GM18867 (cell line): ENCODE measurements at regions not wholly inside any gene's neighbourhood (a gene's known extent, or its start where the extent isn't known, plus 50 kb on each side); places are given as distances from the start of the nearest gene placed in this dataset.

Experiments used
- ATAC-seq: cut with Tn5 transposase; IDR thresholded peaks from one replicate; pipeline ENCODE4 v1.9.1; 2021; ENCODE audit warnings: mild to moderate bottlenecking, moderate library complexity; ENCODE audit not compliant: unreplicated experiment

DNA sequence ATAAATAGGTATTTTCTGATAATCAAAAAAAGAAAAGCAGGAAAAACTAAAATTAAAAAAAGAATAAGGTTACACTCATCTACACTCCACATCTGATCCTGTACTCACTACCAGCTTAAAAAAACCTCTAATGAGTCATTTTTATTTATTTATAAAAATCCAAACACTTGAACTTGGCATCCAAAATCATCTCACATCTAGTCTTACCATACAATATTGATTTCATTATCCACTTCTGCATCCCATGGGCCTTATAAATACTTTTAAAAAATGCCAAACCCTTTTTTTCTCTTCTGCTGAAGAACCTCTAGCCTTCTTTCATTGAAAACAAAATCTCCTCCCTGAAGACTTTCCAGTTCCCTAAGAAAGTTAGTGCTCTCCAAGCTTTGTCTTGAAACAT is 109.7 kb downstream of the TMTC3 start:
- no peak for ATAC-seq

- no peak for ATAC-seq
Observed at GRCh38 chr12:88253371-88253978, 111.4 kb downstream of the TMTC3 start.

DNA sequence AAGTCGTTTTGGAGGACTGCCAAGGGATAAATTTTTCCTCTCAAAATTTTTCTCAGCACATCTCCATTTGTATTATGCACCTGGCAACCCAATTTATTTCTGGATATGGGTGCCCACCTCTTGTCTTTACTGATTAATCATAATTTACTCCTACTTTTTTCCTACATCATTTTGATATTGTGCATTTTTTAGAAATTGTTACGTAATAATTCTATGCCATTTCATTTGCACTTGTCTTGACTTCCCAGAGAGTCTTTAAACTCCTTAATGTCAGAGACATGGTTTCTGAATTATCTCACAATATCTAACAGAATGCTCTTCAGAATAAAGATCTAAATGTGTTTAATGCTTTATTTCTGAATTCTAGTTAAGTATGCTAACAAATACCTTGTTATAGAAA is 113.1 kb downstream of the TMTC3 start:
- no peak for ATAC-seq

DNA sequence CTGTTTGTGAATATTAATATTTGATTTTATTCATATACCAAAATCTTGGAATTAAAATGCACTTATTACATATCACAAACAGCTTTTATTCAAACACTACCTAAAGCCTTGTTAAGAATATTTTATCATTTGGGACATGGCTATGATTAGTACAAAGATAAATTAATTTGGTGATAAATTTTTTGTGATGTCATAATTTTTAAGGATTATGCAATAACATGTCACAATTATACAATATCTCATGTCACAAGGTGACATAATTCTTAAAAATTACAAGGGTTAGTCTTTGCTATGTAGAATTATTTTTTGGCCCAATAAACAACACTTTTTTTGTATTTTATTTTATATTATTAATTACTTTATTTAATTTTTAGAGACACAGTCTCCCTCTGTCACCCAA is 113.7 kb downstream of the TMTC3 start:
- no peak for ATAC-seq

- no peak for ATAC-seq
Observed at GRCh38 chr12:88258396-88258795, 116.3 kb downstream of the TMTC3 start.

- ATAC-seq = no peak
Observed at GRCh38 chr12:88266806-88267360, 124.8 kb downstream of the TMTC3 start.

DNA sequence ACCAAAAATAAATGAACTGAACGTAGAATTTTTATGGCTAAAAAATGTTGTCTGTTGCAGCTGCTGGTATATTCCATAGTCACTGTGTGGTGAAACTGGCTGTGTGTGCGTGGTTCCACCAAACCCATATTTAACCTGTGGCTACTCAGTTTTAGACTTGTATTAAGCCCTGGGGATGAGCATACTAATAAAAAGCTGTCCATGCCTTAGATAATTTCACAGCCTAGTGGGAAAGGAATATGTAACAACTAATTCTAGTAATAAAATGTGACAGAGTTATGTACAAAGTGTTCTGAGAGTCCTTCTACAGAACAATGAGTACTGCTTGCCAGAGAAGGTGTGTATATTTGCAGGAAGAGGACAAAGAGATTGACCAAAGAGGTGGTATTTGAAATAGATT is 125.5 kb downstream of the TMTC3 start:
- ATAC-seq = no peak

- ATAC-seq = no peak
Observed at GRCh38 chr12:88272456-88272855, 130.3 kb downstream of the TMTC3 start.

DNA sequence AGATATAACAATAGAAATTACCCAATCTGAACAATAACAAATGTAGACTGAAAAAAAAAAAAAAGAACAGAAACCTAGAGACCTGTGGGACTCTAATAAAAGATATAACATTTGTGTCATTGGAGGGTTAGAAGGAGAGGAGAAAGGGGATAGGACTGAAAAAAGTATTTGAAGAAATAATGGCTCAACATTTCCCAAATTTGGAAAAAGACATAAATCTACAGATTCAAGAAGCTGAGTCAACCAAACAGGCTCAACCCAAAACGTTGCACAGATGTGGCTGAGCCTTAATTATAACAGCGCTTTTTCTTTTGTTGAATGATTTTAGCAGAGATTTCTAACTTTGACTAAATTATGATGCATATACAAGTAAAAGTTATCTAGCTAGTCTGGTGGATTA is 131.3 kb downstream of the TMTC3 start:
- ATAC-seq = no peak

DNA sequence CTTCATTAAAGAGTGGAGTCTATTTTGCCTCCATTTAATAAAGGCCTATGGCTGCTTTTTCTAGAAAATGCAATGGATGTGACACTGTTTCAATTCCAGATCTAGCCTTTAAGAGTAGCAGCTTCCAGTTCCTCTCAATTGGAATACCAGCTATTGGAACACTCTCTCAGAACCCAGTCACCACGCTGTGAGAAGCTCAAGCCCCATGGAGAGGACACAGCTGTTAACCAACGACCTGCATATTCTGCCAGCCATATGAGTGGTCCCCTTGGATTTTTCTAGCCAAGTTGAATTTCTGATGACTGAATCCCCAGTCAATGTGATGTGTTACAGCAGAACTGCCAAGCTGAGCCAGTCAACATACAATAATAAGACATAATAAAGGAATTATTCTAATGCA is 131.8 kb downstream of the TMTC3 start:
- ATAC-seq = no peak

DNA sequence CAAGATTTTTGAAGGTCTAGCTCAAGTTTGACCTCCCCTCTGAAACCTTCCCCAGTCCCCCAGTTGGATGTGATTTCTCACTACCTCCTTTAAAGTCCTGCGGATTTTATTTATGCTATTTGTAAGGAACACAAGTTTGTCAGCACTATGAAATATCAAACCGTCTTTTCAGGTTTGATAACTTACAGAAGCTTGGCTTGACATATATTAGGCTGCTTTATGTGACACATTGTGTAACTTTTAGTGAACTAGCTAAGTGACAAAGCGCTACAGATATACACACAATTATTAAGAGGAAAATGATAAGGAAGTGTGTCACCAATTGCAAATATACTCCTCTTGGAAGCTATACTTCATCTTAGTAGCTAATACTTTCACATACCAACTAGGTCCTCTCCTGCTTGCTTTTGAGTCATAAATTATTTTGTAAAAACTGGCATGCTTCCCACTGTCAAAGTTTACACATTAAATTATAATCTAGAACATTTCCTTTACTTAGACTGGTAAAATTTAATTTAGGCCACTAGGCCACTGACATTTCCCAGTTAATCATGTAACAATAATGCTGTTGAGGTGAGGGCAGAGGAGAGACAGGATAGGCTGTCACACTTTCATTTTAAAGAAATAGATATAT is 149.5 kb downstream of the TMTC3 start:
- ATAC-seq = no peak

DNA sequence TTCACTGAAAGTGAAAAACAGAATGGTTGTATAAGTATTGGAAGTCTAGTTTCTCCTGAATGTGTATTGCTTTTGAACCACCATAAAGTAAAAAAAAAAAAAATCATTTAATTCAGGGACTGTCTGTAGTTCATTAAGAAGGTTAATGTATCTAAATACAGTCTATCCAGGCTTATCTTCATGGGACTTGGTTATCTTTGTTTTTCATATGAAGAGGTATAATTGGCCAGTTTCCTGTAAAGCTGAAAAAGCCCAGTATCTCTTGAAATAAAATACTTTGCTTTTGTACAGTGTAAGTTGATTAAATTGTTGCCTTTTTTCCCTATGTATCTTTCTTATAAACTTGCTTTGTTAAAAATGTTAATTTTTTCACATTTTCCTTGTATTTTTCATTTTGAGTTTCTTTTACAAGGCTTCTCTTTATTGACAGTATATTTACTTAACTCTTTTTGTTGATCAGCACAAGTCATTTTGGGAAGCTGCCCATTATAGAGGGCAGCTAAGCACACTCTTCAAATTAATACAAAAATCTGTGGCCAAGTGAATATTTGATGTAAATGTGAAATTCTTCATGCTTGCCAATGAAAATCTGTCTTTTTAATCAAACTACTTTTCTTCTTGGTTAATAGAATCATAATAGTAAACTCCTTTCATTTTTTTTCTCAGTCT is 156.0 kb downstream of the TMTC3 start:
- no peak for ATAC-seq

DNA sequence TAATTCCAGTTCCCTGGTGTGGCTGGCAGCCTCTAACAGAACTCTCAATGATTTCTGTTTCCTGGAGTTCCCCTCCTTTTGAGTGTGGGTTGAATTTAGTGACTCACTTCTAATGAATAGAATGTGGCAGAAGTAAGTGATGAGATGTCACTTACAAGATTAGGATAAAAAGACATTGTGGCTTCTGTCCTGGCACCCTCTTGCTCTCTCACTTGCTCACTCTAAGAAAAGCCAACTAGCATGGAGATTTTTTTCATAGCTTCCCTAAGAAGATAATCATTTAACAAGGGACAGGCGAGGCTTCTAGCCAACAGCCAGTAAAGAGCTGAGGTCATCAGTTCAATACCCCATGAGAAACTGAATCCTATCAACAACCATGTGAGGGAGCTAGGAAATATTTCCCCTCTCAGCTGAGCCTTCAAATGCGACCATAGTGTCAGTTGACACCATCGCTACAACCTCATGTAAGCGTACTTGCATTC is 156.7 kb downstream of the TMTC3 start:
- peak; percentile 24 for ATAC-seq

DNA sequence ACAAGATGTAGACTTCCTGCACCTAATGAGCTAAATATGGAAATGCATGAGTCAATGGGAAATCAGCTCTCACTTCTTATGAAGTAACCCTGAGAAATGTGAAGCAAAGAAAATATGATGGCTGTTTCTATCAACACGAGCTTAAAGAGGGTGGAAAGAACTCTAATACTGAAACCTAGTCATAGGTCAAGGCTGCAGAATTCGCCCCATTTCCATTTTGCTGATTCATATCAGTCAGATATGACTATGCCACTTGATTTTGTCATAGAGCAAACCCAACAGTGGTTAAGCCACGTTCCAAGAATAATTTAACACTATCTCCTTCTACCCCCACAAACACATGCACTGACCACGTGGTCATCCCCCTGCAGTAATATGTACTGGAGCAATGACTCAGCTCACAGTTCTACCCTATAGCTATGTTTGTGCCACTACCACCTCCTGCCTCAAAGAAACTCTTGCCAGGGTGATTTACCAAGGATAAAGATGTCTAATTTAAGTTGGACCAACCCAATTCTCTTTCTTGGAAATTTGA is 157.5 kb downstream of the TMTC3 start:
- ATAC-seq = peak; percentile 93

GRCh38 chr12:88300931-88301330 is 158.8 kb downstream of the TMTC3 start:
- ATAC-seq = no peak

- no peak for ATAC-seq
Observed at GRCh38 chr12:88303335-88303734, 161.2 kb downstream of the TMTC3 start.

DNA sequence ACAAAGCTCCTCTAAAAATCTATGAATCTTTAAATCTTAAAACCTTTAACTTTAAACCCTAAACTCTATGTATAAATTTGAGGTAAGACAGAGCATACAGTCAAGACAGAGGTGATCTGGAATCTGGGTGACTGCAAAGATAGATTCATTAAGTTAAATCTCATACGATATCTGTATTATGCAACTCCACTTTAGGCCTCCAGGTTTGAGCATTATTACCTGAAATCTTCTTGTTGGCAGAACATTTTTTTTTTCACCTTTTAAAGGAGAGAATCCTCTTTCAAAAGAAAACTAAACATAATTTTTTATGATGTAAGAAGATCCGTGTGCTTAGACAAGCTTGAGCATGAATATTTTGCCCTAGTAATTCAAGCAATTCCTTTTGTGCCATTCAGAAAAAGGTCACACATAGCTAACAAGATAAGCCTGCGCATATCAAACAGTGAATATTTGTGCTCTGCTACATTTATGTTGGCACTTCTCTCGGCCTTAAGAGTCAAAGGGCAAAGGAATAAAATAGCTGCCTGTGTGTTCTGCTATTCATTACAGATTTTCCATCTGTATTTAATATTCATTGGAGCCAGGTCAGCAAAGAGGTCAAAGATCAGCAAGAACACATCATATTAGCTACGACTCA is 163.3 kb downstream of the TMTC3 start:
- no peak for ATAC-seq

- ATAC-seq = no peak
Observed at GRCh38 chr12:88306471-88307069, 164.5 kb downstream of the TMTC3 start.

DNA sequence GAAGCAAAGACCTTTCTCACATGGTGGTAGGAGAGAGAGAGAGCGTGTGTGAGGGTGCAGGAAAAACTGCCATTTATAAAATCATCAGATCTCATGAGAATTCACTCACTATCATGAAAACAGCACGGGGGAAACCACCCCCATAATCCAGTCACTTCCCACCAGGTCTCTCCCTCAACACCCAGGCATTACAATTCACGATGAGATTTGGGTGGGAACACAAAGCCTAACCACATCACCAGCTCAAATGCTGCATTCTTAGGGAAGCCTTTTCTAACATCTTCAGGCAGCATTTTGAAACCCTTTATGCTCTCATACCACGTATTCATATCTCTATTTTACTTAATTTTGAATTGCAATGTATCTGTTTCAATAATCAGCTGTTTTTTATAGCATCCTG is 165.9 kb downstream of the TMTC3 start:
- ATAC-seq = no peak

- ATAC-seq = no peak
Observed at GRCh38 chr12:88308825-88309224, 166.7 kb downstream of the TMTC3 start.

GRCh38 chr12:88309546-88309945 is 167.4 kb downstream of the TMTC3 start:
- no peak for ATAC-seq
